GM23338 (cell line): ENCODE measurements at regions not wholly inside any gene's neighbourhood (a gene's known extent, or its start where the extent isn't known, plus 50 kb on each side); places are given as distances from the start of the nearest gene placed in this dataset.
"Not testable (repeated sequence)": the region's sequence is repeated elsewhere in the genome, so short reads cannot be mapped to it uniquely, and the experiment has no call there.

Source experiments
- ATAC-seq: fragments of 200-7000 bp; cut with Tn5 transposase; 3 replicates; pipeline ENCODE4 v1.9.1; 2020
- DNase-seq: peaks from one replicate; pipeline ENCODE4 v3.0.0-alpha.2; 2015; ENCODE audit warnings: low spot score
- H2AFZ ChIP-seq: fragments of 200-600 bp; sonication (generic); 2 replicates; pipeline ENCODE4 v1.8.0; 2016; ENCODE audit warnings: antibody characterized with exemption, mild to moderate bottlenecking, moderate library complexity
- H3F3A ChIP-seq: fragments of 200-600 bp; sonication (generic); replicated peaks from 2 replicates; pipeline ENCODE4 v1.8.0; 2017; ENCODE audit warnings: antibody characterized with exemption, mixed run types, low read depth
- H3K27ac ChIP-seq: fragments of 200-600 bp; sonication (generic); 2 replicates; pipeline ENCODE4 v1.6.1; 2016; ENCODE audit warnings: low read depth
- H3K27me3 ChIP-seq: fragments of 200-600 bp; sonication (generic); 2 replicates; pipeline ENCODE4 v1.8.0; 2016; ENCODE audit warnings: mild to moderate bottlenecking, mixed run types, moderate library complexity; ENCODE audit not compliant: insufficient read depth
- H3K36me3 ChIP-seq: fragments of 200-600 bp; sonication (generic); 2 replicates; pipeline ENCODE4 v1.8.0; 2016; ENCODE audit warnings: mild to moderate bottlenecking; ENCODE audit not compliant: insufficient read depth
- H3K4me1 ChIP-seq: fragments of 200-600 bp; sonication (generic); 2 replicates; pipeline ENCODE4 v1.8.0; 2016; ENCODE audit warnings: mild to moderate bottlenecking, moderate library complexity; ENCODE audit not compliant: insufficient read depth
- H3K4me2 ChIP-seq: fragments of 200-600 bp; sonication (generic); 2 replicates; pipeline ENCODE4 v1.7.1; 2017; ENCODE audit warnings: mixed run types
- H3K4me3 ChIP-seq: fragments of 200-600 bp; sonication (generic); 2 replicates; pipeline ENCODE4 v1.6.1; 2016; ENCODE audit warnings: mixed run types
- H3K79me2 ChIP-seq: fragments of 200-600 bp; sonication (generic); replicated peaks from 2 replicates; pipeline ENCODE4 v1.8.0; 2017; ENCODE audit warnings: mild to moderate bottlenecking; ENCODE audit not compliant: insufficient read depth
- H3K9me2 ChIP-seq: fragments of 200-600 bp; sonication (generic); 2 replicates; pipeline ENCODE4 v1.8.0; 2017; ENCODE audit not compliant: insufficient read depth
- H4K20me1 ChIP-seq: fragments of 200-600 bp; sonication (generic); replicated peaks from 2 replicates; pipeline ENCODE4 v1.8.0; 2017; ENCODE audit warnings: mild to moderate bottlenecking; ENCODE audit not compliant: insufficient read depth
- H3K27ac Mint-ChIP-seq: 2 replicates; pipeline ENCODE4 v1.8.0; 2020; ENCODE audit warnings: inconsistent platforms, mild to moderate bottlenecking, moderate library complexity, mixed read lengths
- H3K27me3 Mint-ChIP-seq: 3 replicates; pipeline ENCODE4 v1.8.0; 2022; ENCODE audit warnings: low read depth, mild to moderate bottlenecking, moderate library complexity, mixed read lengths, inconsistent platforms; ENCODE audit not compliant: insufficient read depth, poor library complexity
- H3K36me3 Mint-ChIP-seq: 3 replicates; pipeline ENCODE4 v1.8.0; 2021; ENCODE audit warnings: low read depth, mild to moderate bottlenecking, inconsistent platforms, moderate library complexity, mixed read lengths
- H3K4me1 Mint-ChIP-seq: 3 replicates; pipeline ENCODE4 v1.8.0; 2020; ENCODE audit warnings: mild to moderate bottlenecking, inconsistent platforms, mixed read lengths
- H3K4me3 Mint-ChIP-seq: 3 replicates; pipeline ENCODE4 v1.8.0; 2021; ENCODE audit warnings: moderate library complexity, mild to moderate bottlenecking, inconsistent platforms, mixed read lengths
- H3K9me3 Mint-ChIP-seq: 3 replicates; pipeline ENCODE4 v1.8.0; 2020; ENCODE audit warnings: moderate library complexity, mild to moderate bottlenecking, inconsistent platforms, mixed read lengths
- JUNB ChIP-seq: IDR thresholded peaks from one replicate; pipeline ENCODE4 v1.6.1; 2016; ENCODE audit warnings: antibody characterized with exemption; ENCODE audit not compliant: unreplicated experiment
- POLR2AphosphoS5 ChIP-seq: IDR thresholded peaks from 2 replicates; pipeline ENCODE4 v1.6.1; 2016; ENCODE audit warnings: antibody characterized with exemption, low read depth
- ZNF331 ChIP-seq: fragments of 250-450 bp; sonication (Bioruptor Pico); IDR thresholded peaks from 2 replicates; pipeline ENCODE4 v1.5.0; 2020; ENCODE audit warnings: low read depth, mild to moderate bottlenecking, moderate library complexity
- TF ChIP-seq, protein P1 (sequence below): IDR thresholded peaks from one replicate; pipeline ENCODE4 v1.6.1; 2018; ENCODE audit warnings: antibody characterized with exemption; ENCODE audit not compliant: unreplicated experiment
- TF ChIP-seq, protein P2 (sequence below): fragments of 250-450 bp; sonication (Bioruptor Pico); IDR thresholded peaks from 2 replicates; pipeline ENCODE4 v1.5.0; 2020; ENCODE audit warnings: mild to moderate bottlenecking, moderate library complexity
- TF ChIP-seq, protein P3 (sequence below), 2 experiments: fragments of 200-600 bp in 1 of 2; sonication (generic) in 1 of 2; conservative IDR thresholded peaks; 2 replicates each; pipeline versions ENCODE4 v1.5.1 to v1.6.1; 2016 to 2017; ENCODE audit warnings: antibody characterized with exemption in 2 of 2, low read depth in 2 of 2, mild to moderate bottlenecking in 2 of 2, moderate library complexity in 1 of 2
- TF ChIP-seq, protein P4 (sequence below): IDR thresholded peaks from 2 replicates; pipeline ENCODE4 v1.6.1; 2016; ENCODE audit warnings: antibody characterized with exemption

DNA sequence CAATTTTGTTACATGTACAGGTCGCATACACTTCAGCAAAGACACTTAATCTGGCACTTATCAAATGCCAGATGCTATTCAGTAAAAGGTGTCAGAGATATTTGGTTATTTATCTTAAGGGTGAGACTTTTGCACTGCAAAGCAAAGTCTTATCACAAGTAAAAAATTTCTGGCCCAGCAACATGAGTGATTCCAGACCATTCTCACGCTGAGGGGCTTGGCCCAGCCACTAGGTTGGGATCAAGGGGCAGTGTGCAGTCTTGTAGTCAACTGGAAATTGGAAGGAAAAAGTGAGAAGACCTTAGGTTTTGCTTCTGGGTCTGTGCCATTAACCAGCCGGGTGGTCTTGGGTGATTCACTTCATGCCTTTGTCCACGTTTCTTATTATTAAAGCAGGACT is 181.6 kb downstream of the RNF144A start (continued):
- no peak for TF ChIP-seq POLR2AphosphoS5
- TF ChIP-seq, protein P1, sequence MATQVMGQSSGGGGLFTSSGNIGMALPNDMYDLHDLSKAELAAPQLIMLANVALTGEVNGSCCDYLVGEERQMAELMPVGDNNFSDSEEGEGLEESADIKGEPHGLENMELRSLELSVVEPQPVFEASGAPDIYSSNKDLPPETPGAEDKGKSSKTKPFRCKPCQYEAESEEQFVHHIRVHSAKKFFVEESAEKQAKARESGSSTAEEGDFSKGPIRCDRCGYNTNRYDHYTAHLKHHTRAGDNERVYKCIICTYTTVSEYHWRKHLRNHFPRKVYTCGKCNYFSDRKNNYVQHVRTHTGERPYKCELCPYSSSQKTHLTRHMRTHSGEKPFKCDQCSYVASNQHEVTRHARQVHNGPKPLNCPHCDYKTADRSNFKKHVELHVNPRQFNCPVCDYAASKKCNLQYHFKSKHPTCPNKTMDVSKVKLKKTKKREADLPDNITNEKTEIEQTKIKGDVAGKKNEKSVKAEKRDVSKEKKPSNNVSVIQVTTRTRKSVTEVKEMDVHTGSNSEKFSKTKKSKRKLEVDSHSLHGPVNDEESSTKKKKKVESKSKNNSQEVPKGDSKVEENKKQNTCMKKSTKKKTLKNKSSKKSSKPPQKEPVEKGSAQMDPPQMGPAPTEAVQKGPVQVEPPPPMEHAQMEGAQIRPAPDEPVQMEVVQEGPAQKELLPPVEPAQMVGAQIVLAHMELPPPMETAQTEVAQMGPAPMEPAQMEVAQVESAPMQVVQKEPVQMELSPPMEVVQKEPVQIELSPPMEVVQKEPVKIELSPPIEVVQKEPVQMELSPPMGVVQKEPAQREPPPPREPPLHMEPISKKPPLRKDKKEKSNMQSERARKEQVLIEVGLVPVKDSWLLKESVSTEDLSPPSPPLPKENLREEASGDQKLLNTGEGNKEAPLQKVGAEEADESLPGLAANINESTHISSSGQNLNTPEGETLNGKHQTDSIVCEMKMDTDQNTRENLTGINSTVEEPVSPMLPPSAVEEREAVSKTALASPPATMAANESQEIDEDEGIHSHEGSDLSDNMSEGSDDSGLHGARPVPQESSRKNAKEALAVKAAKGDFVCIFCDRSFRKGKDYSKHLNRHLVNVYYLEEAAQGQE, result no peak
- no peak for TF ChIP-seq JUNB

DNA sequence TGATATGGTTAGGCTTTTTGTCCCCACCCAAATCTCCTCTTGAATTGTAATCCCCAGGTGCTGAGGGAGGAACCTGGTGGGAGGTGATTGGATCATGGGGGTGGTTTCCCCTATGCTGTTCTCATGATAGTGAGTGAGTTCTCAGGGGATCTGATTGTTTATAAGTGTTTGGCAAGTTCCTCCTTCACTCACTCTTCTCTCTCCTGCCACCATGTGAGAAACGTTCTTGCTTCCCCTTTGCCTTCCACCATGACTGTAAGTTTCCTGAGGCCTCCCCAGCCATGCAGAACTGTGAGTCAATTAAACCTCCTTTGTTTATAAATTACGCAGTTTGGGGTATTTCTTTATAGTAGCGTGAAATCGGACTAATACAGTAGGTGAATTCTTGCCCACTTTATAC is 182.5 kb downstream of the RNF144A start:
- not testable (repeated sequence) for H3K27ac ChIP-seq, H3K36me3 ChIP-seq, H3K4me2 ChIP-seq, H3K4me3 ChIP-seq, H3F3A ChIP-seq, H3K4me1 Mint-ChIP-seq, H4K20me1 ChIP-seq, H3K9me2 ChIP-seq, DNase-seq, H3K4me1 ChIP-seq, H3K27me3 ChIP-seq, ATAC-seq, H3K9me3 Mint-ChIP-seq, H3K36me3 Mint-ChIP-seq, H2AFZ ChIP-seq, H3K27ac Mint-ChIP-seq, H3K4me3 Mint-ChIP-seq, H3K79me2 ChIP-seq
- H3K27me3 Mint-ChIP-seq, result peaks cover 11% of the 10 kb centered on the region

DNA sequence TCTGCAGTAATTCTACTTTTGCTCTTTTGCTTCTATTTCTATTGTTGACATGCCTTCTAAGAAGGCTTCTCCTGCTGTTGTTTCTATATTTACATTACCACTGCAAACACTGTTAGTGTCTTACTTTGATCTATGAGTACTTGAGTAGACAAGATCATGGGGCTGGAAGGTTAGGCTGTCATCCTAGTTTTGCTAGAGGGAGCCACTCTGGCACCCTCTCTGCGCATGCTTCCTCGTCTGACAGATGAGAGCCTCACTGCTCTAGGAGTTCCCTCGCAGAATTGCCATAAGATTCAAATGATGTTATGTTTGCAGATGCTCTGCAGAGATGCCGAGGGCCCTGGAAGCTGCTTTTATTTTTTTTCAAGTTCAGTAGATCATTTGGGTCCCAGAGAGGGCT is 185.6 kb downstream of the RNF144A start:
- Mint-ChIP-seq H3K27me3 (peaks cover 1% of the 10 kb centered on the region), H3K9me3 (no peaks in the 10 kb centered on the region), H3K27ac (no peak overlapping the region), H3K4me3 (no peak overlapping the region), H3K36me3 (no peaks in the 10 kb centered on the region), H3K4me1 (no peaks in the 10 kb centered on the region)
- Histone ChIP-seq H3K79me2 (no peaks in the 10 kb centered on the region), H3K9me2 (0 out of 2 replicates have a peak, but pooled peaks cover 5% of the 10 kb centered on the region), H4K20me1 (no peaks in the 10 kb centered on the region), H3F3A (no peaks in the 10 kb centered on the region), H2AFZ (no peak overlapping the region), H3K27me3 (no peaks in the 10 kb centered on the region), H3K4me3 (no peak overlapping the region), H3K27ac (no peak overlapping the region), H3K4me1 (no peaks in the 10 kb centered on the region), H3K36me3 (no peaks in the 10 kb centered on the region), H3K4me2 (no peak overlapping the region)
- DNase-seq, result no peak
- TF ChIP-seq ZNF331 (CRISPR knock-in tag), result no peak
- TF ChIP-seq, protein P2, sequence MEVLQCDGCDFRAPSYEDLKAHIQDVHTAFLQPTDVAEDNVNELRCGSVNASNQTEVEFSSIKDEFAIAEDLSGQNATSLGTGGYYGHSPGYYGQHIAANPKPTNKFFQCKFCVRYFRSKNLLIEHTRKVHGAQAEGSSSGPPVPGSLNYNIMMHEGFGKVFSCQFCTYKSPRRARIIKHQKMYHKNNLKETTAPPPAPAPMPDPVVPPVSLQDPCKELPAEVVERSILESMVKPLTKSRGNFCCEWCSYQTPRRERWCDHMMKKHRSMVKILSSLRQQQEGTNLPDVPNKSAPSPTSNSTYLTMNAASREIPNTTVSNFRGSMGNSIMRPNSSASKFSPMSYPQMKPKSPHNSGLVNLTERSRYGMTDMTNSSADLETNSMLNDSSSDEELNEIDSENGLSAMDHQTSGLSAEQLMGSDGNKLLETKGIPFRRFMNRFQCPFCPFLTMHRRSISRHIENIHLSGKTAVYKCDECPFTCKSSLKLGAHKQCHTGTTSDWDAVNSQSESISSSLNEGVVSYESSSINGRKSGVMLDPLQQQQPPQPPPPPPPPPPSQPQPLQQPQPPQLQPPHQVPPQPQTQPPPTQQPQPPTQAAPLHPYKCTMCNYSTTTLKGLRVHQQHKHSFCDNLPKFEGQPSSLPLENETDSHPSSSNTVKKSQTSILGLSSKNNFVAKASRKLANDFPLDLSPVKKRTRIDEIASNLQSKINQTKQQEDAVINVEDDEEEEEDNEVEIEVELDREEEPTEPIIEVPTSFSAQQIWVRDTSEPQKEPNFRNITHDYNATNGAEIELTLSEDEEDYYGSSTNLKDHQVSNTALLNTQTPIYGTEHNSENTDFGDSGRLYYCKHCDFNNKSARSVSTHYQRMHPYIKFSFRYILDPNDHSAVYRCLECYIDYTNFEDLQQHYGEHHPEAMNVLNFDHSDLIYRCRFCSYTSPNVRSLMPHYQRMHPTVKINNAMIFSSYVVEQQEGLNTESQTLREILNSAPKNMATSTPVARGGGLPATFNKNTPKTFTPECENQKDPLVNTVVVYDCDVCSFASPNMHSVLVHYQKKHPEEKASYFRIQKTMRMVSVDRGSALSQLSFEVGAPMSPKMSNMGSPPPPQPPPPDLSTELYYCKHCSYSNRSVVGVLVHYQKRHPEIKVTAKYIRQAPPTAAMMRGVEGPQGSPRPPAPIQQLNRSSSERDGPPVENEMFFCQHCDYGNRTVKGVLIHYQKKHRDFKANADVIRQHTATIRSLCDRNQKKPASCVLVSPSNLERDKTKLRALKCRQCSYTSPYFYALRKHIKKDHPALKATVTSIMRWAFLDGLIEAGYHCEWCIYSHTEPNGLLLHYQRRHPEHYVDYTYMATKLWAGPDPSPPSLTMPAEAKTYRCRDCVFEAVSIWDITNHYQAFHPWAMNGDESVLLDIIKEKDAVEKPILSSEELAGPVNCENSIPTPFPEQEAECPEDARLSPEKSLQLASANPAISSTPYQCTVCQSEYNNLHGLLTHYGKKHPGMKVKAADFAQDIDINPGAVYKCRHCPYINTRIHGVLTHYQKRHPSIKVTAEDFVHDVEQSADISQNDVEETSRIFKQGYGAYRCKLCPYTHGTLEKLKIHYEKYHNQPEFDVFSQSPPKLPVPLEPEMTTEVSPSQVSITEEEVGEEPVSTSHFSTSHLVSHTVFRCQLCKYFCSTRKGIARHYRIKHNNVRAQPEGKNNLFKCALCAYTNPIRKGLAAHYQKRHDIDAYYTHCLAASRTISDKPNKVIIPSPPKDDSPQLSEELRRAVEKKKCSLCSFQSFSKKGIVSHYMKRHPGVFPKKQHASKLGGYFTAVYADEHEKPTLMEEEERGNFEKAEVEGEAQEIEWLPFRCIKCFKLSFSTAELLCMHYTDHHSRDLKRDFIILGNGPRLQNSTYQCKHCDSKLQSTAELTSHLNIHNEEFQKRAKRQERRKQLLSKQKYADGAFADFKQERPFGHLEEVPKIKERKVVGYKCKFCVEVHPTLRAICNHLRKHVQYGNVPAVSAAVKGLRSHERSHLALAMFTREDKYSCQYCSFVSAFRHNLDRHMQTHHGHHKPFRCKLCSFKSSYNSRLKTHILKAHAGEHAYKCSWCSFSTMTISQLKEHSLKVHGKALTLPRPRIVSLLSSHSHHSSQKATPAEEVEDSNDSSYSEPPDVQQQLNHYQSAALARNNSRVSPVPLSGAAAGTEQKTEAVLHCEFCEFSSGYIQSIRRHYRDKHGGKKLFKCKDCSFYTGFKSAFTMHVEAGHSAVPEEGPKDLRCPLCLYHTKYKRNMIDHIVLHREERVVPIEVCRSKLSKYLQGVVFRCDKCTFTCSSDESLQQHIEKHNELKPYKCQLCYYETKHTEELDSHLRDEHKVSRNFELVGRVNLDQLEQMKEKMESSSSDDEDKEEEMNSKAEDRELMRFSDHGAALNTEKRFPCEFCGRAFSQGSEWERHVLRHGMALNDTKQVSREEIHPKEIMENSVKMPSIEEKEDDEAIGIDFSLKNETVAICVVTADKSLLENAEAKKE, result no peak
- TF ChIP-seq, protein P3, sequence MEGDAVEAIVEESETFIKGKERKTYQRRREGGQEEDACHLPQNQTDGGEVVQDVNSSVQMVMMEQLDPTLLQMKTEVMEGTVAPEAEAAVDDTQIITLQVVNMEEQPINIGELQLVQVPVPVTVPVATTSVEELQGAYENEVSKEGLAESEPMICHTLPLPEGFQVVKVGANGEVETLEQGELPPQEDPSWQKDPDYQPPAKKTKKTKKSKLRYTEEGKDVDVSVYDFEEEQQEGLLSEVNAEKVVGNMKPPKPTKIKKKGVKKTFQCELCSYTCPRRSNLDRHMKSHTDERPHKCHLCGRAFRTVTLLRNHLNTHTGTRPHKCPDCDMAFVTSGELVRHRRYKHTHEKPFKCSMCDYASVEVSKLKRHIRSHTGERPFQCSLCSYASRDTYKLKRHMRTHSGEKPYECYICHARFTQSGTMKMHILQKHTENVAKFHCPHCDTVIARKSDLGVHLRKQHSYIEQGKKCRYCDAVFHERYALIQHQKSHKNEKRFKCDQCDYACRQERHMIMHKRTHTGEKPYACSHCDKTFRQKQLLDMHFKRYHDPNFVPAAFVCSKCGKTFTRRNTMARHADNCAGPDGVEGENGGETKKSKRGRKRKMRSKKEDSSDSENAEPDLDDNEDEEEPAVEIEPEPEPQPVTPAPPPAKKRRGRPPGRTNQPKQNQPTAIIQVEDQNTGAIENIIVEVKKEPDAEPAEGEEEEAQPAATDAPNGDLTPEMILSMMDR (conservative IDR thresholded peaks at IDR 0.05; ENCODE audit: low read depth in 2 of 2), result no peak
- TF ChIP-seq, protein P4, sequence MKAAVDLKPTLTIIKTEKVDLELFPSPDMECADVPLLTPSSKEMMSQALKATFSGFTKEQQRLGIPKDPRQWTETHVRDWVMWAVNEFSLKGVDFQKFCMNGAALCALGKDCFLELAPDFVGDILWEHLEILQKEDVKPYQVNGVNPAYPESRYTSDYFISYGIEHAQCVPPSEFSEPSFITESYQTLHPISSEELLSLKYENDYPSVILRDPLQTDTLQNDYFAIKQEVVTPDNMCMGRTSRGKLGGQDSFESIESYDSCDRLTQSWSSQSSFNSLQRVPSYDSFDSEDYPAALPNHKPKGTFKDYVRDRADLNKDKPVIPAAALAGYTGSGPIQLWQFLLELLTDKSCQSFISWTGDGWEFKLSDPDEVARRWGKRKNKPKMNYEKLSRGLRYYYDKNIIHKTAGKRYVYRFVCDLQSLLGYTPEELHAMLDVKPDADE, result no peak
- no peak for TF ChIP-seq POLR2AphosphoS5
- ATAC-seq, result no peak
